ENCODE measurements at regions not wholly inside any gene's neighbourhood (a gene's known extent, or its start where the extent isn't known, plus 50 kb on each side); places are given as distances from the start of the nearest gene placed in this dataset.

- no peak for TF ChIP-seq CTCF (IDR thresholded peaks at IDR 0.05; ENCODE audit: low read depth, low read length)
- DNase-seq (ENCODE audit: extremely low read depth, low read depth) = no peak
Observed at GRCh38 chr4:159443975-159444374, 341.1 kb downstream of the RAPGEF2 start.

DNA sequence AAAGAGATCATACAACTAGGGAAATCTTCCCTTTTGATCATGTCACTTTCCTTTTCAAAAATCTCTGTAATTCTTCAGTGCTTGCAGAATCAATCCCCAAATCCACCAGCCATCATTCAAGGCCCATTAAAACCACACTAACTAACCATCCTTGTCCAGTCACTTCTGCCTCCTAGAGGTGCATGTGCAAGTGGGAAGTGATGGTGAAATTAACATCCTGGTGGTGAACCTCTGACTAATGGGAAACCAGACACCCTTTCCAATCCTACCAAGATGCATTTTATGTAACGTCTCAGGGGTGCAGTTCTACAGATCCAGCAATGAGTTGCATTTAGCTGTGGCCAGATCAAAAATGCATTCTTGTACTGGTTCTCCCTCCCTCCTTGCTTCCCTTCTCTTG is 341.8 kb downstream of the RAPGEF2 start:
- no peak for DNase-seq (ENCODE audit: extremely low read depth, low read depth)

DNA sequence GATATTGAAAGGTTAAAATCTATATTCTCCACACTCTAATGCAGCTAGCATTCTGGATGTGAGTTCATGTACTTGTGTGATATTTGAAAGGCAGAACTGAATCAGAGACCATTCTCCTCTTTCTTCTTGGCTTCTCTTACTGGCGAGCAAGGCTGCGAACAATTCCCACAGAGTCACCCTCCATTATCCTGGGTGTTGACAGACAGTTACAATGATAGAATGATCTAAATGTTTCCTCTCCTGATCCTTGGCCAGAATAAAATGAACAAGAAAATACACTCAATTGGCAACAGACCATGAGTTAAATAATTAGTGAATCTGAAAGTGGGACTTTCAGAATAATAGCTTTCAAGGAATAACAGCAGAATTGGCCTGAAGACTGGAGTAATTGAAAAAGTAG is 342.8 kb downstream of the RAPGEF2 start:
- no peak for TF ChIP-seq CTCF (IDR thresholded peaks at IDR 0.05; ENCODE audit: low read depth, low read length)
- no peak for DNase-seq (ENCODE audit: extremely low read depth, low read depth)

More for the DNA sequence above, 341.8 kb downstream of the RAPGEF2 start:
- 0 out of 2 replicates have a peak, but pooled peaks have one; percentile 3 for TF ChIP-seq CTCF (IDR thresholded peaks at IDR 0.05; ENCODE audit: low read depth, low read length)

DNA sequence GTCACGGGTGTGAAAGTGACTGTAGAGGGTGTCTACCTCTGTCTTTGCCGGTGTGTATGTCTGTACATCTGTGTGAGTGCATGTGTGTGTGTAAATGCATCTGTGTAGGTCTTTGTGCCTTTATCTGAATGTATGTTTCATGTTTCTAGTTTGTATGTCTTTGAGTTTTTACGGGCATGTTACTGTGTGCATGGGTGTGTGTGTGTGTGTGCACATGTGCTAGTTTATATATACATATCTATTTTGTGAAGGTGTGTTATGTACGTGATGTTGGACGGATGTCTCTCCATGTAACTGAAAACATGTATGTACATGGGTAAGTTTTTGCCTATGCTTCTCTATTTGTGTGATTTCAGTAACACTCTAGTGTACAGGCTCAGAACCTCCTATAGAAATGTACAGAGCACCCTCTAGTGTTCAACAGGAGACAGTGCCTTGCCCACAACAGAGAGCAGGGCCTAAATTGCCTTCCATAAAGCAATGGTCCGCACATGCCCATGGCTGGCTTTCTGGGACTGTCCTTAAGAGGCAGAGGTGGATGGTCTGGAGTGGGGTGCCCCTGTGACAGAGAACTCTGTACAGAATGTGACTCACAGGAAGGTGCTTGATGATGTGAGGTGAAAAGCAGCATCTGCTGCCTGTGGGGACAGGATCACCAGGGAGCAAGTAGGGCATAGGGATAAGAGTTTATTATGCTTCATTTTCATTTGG is 343.5 kb downstream of the RAPGEF2 start:
- DNase-seq (ENCODE audit: extremely low read depth, low read depth) = peak; percentile 36
- TF ChIP-seq CTCF (IDR thresholded peaks at IDR 0.05; ENCODE audit: low read depth, low read length) = peak; percentile 94

GRCh38 chr4:159447296-159447695 is 344.4 kb downstream of the RAPGEF2 start:
- no peak for DNase-seq (ENCODE audit: extremely low read depth, low read depth)
- TF ChIP-seq CTCF (IDR thresholded peaks at IDR 0.05; ENCODE audit: low read depth, low read length) = no peak

DNA sequence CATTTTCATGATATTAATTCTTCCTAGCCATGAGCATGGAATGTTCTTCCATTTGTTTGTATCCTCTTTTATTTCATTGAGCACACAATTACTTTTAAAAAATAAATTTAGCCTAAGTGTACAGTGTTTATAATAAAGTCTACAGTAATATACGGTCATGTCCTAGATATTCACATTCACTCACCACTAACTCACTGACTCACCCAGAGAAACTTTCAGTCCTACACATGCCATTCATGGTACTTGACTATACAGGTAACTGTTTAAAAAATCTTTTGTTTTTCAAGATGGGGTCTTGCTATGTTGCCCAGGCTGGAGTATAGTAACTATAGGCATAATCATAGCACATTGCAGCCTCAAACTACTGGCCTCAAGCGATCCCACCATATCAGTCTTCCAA is 348.1 kb downstream of the RAPGEF2 start:
- no peak for TF ChIP-seq CTCF (IDR thresholded peaks at IDR 0.05; ENCODE audit: low read depth, low read length)
- DNase-seq (ENCODE audit: extremely low read depth, low read depth) = no peak

DNA sequence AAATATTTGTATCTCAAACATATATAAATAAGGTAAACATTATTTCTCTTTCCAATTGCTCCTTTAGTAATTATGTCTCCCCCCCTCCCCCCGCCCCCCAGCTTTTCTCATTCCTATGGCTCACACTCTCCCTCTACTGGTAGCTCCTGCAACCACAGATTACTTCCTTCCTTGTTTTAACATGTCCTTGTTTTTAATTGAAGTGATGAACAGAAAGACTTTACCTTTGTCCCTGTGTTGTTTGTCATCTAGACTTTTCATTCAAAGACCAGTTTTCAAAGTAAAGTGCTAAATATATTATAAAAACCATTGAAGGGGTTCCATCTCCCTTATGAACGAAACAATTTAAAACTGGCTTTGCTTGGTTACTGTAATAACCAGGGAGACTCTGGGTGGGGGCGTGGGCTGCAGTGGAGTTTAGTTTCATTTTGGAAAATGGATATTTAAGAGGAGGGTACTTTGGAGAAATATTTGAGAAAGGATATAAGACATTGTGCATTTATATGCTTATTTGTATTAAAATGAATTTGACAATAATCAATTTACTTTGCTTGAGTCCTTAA is 352.9 kb downstream of the RAPGEF2 start:
- TF ChIP-seq CTCF (IDR thresholded peaks at IDR 0.05; ENCODE audit: low read depth, low read length) = peak; percentile 81
- DNase-seq (ENCODE audit: extremely low read depth, low read depth) = no peak

Data from AG09319 (cell line).